Neural cell (in vitro differentiated cells): ENCODE measurements at regions not wholly inside any gene's neighbourhood (a gene's known extent, or its start where the extent isn't known, plus 50 kb on each side); places are given as distances from the start of the nearest gene placed in this dataset.

Experiments used
- EP300 ChIP-seq: fragments of 450-650 bp; conservative IDR thresholded peaks from 2 replicates; pipeline ENCODE4 v1.6.1; 2014; ENCODE audit warnings: antibody characterized with exemption, mild to moderate bottlenecking, moderate library complexity; ENCODE audit not compliant: poor library complexity, severe bottlenecking
- EZH2 ChIP-seq: fragments of 200-600, 300-800 bp; shearing (Covaris generic), sonication (generic); IDR thresholded peaks from 2 replicates; pipeline ENCODE4 v1.6.1; 2014; ENCODE audit warnings: antibody characterized with exemption, low read length, borderline replicate concordance, mild to moderate bottlenecking; ENCODE audit not compliant: insufficient read depth, poor library complexity, severe bottlenecking
- POLR2AphosphoS5 ChIP-seq: IDR thresholded peaks from 2 replicates; pipeline ENCODE4 v1.6.1; 2012
- RAD21 ChIP-seq: fragments of 450-650 bp; conservative IDR thresholded peaks from 2 replicates; pipeline ENCODE4 v1.6.1; 2014; ENCODE audit warnings: antibody characterized with exemption, mild to moderate bottlenecking, moderate library complexity
- REST ChIP-seq: IDR thresholded peaks from 2 replicates; pipeline ENCODE4 v1.6.1; 2012; ENCODE audit warnings: borderline replicate concordance
- SMC3 ChIP-seq: fragments of 450-650 bp; conservative IDR thresholded peaks from 2 replicates; pipeline ENCODE4 v1.6.1; 2014; ENCODE audit warnings: antibody characterized with exemption, mild to moderate bottlenecking, moderate library complexity; ENCODE audit not compliant: poor library complexity
- TAF1 ChIP-seq: IDR thresholded peaks from 2 replicates; pipeline ENCODE4 v1.6.1; 2012; ENCODE audit warnings: low read depth
- TF ChIP-seq, protein P1 (sequence below): fragments of 450-650 bp; IDR thresholded peaks from 2 replicates; pipeline ENCODE4 v1.5.1; 2014; ENCODE audit warnings: antibody characterized with exemption, mild to moderate bottlenecking, moderate library complexity; ENCODE audit not compliant: poor library complexity, severe bottlenecking

- TF ChIP-seq EZH2, result no peak
- TF ChIP-seq, protein P1, sequence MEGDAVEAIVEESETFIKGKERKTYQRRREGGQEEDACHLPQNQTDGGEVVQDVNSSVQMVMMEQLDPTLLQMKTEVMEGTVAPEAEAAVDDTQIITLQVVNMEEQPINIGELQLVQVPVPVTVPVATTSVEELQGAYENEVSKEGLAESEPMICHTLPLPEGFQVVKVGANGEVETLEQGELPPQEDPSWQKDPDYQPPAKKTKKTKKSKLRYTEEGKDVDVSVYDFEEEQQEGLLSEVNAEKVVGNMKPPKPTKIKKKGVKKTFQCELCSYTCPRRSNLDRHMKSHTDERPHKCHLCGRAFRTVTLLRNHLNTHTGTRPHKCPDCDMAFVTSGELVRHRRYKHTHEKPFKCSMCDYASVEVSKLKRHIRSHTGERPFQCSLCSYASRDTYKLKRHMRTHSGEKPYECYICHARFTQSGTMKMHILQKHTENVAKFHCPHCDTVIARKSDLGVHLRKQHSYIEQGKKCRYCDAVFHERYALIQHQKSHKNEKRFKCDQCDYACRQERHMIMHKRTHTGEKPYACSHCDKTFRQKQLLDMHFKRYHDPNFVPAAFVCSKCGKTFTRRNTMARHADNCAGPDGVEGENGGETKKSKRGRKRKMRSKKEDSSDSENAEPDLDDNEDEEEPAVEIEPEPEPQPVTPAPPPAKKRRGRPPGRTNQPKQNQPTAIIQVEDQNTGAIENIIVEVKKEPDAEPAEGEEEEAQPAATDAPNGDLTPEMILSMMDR, result no peak
- TF ChIP-seq TAF1, result no peak
- TF ChIP-seq REST, result no peak
- no peak for TF ChIP-seq POLR2AphosphoS5
- TF ChIP-seq EP300, result no peak
- TF ChIP-seq SMC3, result no peak
- TF ChIP-seq RAD21, result no peak
Measured at GRCh38 chr1:82786883-82787282, 986.1 kb downstream of the ADGRL2 start.
